ENCODE measurements at regions not wholly inside any gene's neighbourhood (a gene's known extent, or its start where the extent isn't known, plus 50 kb on each side); places are given as distances from the start of the nearest gene placed in this dataset.

GRCh38 chr6:4313044-4313686, 177.8 kb upstream of the ECI2 start:
- no peak for DNase-seq

- DNase-seq: no peak
Measured at GRCh38 chr6:4311976-4312860, 176.8 kb upstream of the ECI2 start.

- no peak for DNase-seq
Measured at GRCh38 chr6:4309540-4309939, 174.2 kb upstream of the ECI2 start.

GRCh38 chr6:4308364-4308763, 173.0 kb upstream of the ECI2 start:
- DNase-seq: no peak

- no peak for DNase-seq
Measured at GRCh38 chr6:4304927-4305455, 169.6 kb upstream of the ECI2 start.

- DNase-seq: no peak
Measured at GRCh38 chr6:4303638-4304037, 168.3 kb upstream of the ECI2 start.

- no peak for DNase-seq
Measured at GRCh38 chr6:4302524-4302923, 167.1 kb upstream of the ECI2 start.

GRCh38 chr6:4301871-4302270, 166.5 kb upstream of the ECI2 start:
- DNase-seq: no peak

GRCh38 chr6:4300917-4301316, 165.5 kb upstream of the ECI2 start:
- DNase-seq: no peak

- no peak for DNase-seq
Measured at GRCh38 chr6:4299476-4299875, 164.1 kb upstream of the ECI2 start.

GRCh38 chr6:4297348-4297747, 162.0 kb upstream of the ECI2 start:
- no peak for DNase-seq

GRCh38 chr6:4296552-4296951, 161.2 kb upstream of the ECI2 start:
- no peak for DNase-seq

- DNase-seq: no peak
Measured at GRCh38 chr6:4295783-4296155, 160.4 kb upstream of the ECI2 start.

- DNase-seq: no peak
Measured at GRCh38 chr6:4295058-4295782, 159.8 kb upstream of the ECI2 start.

GRCh38 chr6:4294636-4295035, 159.3 kb upstream of the ECI2 start:
- DNase-seq: no peak

GRCh38 chr6:4291453-4292403, 156.4 kb upstream of the ECI2 start:
- DNase-seq: no peak

GRCh38 chr6:4289770-4290320, 154.5 kb upstream of the ECI2 start:
- no peak for DNase-seq

- no peak for DNase-seq
Measured at GRCh38 chr6:4287811-4288244, 152.5 kb upstream of the ECI2 start.

GRCh38 chr6:4287372-4287771, 152.0 kb upstream of the ECI2 start:
- no peak for DNase-seq

GRCh38 chr6:4282926-4283325, 147.6 kb upstream of the ECI2 start:
- DNase-seq: no peak

- DNase-seq: peak; percentile 66
Measured at GRCh38 chr6:4281341-4282293, 146.2 kb upstream of the ECI2 start.
